ENCODE measurements at regions not wholly inside any gene's neighbourhood (a gene's known extent, or its start where the extent isn't known, plus 50 kb on each side); places are given as distances from the start of the nearest gene placed in this dataset.

- DNase-seq = no peak
Observed at GRCh38 chr15:95826412-95827195, 503.9 kb upstream of the NR2F2 start.

DNA sequence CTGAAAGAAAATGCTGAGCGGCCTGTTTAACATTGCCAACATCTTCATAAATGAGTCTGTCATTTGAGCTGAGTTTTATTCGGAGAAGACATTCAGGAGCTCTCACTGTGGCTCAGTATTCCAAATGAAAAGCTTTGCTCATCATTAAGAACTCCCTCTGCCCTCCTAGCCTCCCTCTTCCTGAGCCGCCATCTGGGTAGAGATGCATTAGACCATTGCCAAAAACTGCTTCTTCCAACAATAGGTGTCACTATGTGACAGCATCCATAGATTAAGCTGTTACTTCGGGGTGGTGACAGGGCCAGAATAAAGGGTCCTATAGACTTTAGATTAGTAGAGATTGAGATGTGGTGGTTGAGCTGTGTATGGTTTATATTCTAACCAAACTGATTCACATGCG lies 501.4 kb upstream of the NR2F2 start:
- DNase-seq = no peak

GRCh38 chr15:95830281-95830680 lies 500.2 kb upstream of the NR2F2 start:
- DNase-seq = no peak

- DNase-seq = no peak
Observed at GRCh38 chr15:95832668-95833067, 497.8 kb upstream of the NR2F2 start.

DNA sequence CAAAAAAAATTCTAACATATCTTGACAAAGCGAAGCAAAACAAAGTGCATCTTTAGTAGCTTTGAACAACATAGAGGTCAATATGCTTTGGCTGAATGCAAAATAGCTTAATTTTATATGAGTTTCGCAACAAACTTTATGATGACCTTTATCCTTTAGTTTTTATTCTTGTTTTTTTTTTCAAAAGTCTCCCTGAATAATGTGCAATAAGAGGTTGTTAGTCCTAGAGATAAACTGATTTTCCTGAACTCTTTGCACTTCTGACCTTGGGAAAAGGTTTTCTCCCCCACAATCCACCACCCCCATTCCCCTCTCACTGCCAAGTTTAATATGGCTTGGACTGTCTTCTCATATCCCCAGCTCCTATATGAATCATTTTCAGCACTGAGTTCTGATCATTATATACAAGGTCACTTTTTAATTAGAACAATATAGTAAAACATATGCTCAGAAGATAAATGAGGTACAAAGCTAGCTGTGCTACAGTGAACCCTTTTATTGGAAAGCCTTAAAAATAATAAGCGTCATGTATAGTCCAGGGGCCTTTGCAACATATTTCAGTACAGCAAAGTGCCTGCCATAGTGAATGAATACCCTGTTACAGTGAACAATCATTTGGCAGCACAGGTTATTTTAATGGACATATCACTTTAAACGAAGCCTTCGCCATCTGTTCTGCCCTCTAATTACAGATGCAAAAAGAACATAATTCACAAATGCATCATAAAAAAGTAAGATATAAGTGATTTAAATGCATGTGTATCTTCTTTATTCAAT lies 496.3 kb upstream of the NR2F2 start:
- no peak for DNase-seq

DNA sequence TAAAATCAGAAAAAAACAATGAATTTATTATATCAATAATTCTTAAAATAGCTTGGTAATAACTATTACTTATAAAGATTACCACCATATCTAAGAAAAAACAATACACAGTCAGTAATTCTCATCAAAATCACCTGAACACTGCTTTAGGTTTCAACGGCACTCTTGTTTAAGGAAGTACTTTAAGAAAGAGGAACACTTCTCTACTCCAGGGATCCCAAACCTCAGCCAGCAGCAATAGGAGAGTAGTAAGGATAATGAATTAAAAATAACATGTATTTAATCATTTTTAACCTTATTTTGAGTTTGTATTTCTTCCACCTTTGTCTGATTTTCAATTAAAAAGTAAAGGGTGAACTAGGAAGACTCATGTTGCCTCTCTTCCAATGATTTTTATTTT lies 494.0 kb upstream of the NR2F2 start:
- no peak for DNase-seq

DNA sequence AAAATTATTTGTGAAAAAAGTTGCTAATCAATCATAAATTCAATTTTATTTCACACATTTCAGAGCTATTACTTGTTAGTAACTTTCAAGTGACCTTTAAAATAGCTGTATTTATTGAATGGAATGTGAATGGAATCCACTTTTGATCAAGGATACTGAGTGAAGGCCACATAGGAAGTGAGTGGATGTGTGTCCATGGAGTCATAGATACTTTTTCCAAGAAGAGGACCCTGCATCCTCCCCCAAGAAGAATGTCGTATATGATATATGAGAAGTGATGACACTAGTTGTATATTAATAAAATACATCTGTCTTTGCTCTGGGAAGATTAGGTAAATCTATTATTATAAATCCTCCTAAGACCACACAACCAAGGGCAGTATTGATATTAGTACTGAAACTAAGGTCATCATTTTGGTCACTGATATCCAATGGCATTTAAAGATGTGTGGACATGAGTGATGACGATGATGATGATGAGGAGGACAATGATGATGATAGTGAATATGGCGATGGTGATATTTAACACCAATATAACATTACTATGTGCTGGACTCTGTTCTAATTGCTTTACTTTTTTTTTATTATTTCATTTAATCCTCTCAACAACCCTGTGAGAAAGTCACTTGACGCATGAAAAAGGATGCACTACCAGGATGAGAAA lies 493.0 kb upstream of the NR2F2 start:
- DNase-seq = no peak

GRCh38 chr15:95839367-95839782 lies 491.1 kb upstream of the NR2F2 start:
- no peak for DNase-seq

DNA sequence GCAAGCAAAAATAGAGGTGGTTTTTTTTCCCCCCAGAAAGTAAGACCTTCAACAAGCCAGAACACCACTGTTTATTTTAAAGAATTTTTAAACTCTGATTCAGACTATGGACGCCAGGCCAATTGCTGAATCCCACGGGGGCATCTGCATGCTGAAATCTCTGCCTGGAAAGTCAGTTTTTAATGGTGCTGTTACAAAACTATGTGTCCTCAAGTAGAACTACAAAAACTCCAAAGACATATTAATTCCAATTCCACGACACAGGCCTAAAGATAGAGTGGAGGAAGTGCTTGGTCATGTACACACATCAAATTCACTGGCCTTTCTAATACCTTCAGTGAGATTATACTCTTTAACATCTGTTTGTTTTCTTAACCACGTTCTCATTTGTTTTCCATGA lies 490.5 kb upstream of the NR2F2 start:
- no peak for DNase-seq

GRCh38 chr15:95840855-95841254 lies 489.6 kb upstream of the NR2F2 start:
- no peak for DNase-seq

- no peak for DNase-seq
Observed at GRCh38 chr15:95842576-95842975, 487.9 kb upstream of the NR2F2 start.

- DNase-seq = no peak
Observed at GRCh38 chr15:95843241-95843910, 487.1 kb upstream of the NR2F2 start.

DNA sequence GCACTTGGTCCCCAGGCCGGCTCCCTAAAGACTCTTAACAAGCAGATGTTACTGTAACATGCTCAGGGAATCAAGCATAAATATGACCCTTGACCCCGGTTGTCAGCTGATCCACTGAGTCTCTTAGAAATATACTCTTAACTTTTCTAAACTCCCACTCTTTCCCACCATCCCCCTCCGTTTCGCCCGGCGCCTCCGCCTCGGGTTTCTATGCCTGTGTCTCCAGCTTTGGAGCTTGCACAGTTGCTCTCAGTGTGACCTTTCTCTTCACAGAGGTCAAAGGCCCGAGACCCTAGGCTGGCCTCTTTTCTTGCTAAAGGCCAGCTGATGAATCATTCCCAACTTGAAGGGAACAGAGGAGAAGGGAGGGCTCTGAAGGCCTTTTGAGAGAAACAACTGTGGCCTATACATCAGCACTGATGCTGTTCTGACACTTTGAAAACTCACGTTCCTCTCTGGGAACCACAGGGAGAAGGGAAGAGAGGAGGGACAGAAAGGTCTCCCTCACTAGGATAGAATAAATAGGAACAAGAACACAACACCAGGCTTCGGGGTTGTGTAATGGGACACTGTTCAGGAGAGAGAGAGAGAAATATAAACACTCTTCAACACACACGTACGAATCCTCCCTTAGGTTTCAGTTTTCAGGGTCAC lies 484.5 kb upstream of the NR2F2 start:
- peak in 1 of 2 donors; percentile 33 for DNase-seq

GRCh38 chr15:95848126-95848525 lies 482.4 kb upstream of the NR2F2 start:
- DNase-seq = no peak

DNA sequence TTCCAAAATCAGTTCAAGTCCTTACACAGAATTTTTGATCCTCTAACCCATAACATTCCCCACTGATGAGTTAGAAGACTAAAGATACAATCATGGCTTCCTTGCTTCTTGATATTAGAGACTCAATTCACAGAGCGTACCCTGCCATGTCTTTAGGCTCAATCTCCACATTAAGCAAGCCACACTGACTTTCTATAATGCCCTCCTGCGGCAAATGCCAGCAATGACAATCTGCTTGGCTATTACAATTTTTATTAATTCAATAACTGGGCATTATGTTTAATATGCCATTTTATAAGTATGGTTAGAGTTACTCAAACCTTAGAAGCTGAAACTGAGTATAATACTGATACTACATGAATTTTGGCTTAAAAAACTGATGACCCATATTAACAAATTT lies 479.7 kb upstream of the NR2F2 start:
- DNase-seq = no peak

DNA sequence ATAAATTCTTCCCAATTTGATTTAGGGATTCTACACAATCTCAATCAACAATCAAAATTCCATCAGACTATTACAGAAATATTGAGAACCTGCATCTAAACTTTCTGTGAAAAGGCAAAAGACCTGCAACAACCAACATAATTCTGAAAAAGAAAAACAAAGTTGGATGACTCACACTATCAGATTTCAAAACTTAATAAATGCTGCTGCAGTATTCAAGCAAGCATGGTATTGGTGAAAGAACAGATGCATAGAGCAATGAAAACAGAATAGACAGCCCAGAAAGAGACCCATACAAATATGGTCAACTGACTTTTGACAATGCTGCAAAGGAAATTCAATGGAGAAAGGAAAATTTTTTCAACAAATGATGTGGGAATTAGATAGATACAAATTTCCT lies 477.1 kb upstream of the NR2F2 start:
- no peak for DNase-seq

GRCh38 chr15:95857124-95857757 lies 473.3 kb upstream of the NR2F2 start:
- DNase-seq = no peak

- no peak for DNase-seq
Observed at GRCh38 chr15:95857758-95858157, 472.7 kb upstream of the NR2F2 start.

DNA sequence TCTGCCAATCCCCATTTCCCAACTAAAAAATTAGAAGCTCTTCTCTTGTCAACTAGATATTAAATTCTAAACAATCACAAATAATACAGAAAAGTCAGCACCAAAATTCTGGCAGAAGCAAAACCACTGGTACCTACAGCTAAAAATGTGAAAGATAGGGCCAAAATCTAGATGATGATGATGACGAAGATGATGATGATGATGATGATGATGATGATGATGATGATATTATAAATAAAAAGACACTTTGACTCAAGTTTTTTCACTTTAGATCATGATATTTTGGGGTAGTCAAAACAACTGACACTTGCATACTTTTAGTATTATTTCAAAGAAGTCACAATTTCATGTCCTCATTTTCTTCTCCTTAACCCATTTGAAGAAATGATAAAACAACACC lies 470.1 kb upstream of the NR2F2 start:
- no peak for DNase-seq

DNA sequence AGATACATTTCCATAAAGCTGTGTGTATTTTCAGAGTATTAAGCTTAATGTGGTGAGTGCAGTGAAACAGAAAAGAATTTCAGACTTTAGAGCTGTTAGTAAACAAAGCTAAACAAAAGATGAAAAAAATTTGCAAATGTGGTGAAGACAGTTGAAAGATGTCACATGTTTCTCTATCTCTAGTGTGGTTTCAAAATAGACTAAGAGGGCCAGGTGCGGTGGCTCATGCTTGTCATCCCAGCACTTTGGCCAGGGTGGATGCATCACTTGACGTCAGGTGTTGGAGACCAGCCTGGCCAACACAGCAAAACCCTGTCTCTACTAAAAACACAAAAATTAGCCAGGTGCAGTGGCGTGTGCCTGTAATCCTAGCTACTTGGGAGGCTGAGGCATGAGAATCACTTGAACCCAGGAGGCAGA lies 466.0 kb upstream of the NR2F2 start:
- peak; percentile 21 to 37 for DNase-seq

GRCh38 chr15:95865330-95865739 lies 465.2 kb upstream of the NR2F2 start:
- no peak for DNase-seq

Data from right lung (tissue), 2 donors.